GM19463 (cell line): ENCODE measurements at regions not wholly inside any gene's neighbourhood (a gene's known extent, or its start where the extent isn't known, plus 50 kb on each side); places are given as distances from the start of the nearest gene placed in this dataset.
A peak's percentile ranks its signal among the peaks of the same experiment; 100 is the strongest.

Experiments
- ATAC-seq: cut with Tn5 transposase; IDR thresholded peaks from one replicate; pipeline ENCODE4 v1.9.1; 2021; ENCODE audit warnings: mild to moderate bottlenecking, moderate library complexity; ENCODE audit not compliant: unreplicated experiment

- ATAC-seq, result no peak
These were observed 396.5 kb downstream of the ANXA1 start for GRCh38 chr9:73548201-73548600.

- ATAC-seq, result no peak
These were observed 398.3 kb downstream of the ANXA1 start for GRCh38 chr9:73549991-73550390.

GRCh38 chr9:73553295-73553694 lies 401.6 kb downstream of the ANXA1 start:
- ATAC-seq, result no peak

- no peak for ATAC-seq
These were observed 406.8 kb downstream of the ANXA1 start for GRCh38 chr9:73558471-73558870.

GRCh38 chr9:73565026-73565425 lies 413.4 kb downstream of the ANXA1 start:
- ATAC-seq, result no peak

- no peak for ATAC-seq
These were observed 414.3 kb downstream of the ANXA1 start for GRCh38 chr9:73565833-73566465.

- no peak for ATAC-seq
These were observed 415.0 kb downstream of the ANXA1 start for GRCh38 chr9:73566627-73567026.

GRCh38 chr9:73573235-73573634 lies 421.6 kb downstream of the ANXA1 start:
- no peak for ATAC-seq

GRCh38 chr9:73575101-73576060 lies 423.7 kb downstream of the ANXA1 start:
- no peak for ATAC-seq

- ATAC-seq, result no peak
These were observed 426.2 kb downstream of the ANXA1 start for GRCh38 chr9:73577848-73578247.

GRCh38 chr9:73579823-73580222 lies 428.2 kb downstream of the ANXA1 start:
- ATAC-seq, result no peak

- no peak for ATAC-seq
These were observed 431.9 kb downstream of the ANXA1 start for GRCh38 chr9:73583576-73583975.

GRCh38 chr9:73595036-73595545 lies 443.4 kb downstream of the ANXA1 start:
- no peak for ATAC-seq

GRCh38 chr9:73596321-73596720 lies 444.7 kb downstream of the ANXA1 start:
- ATAC-seq, result no peak

GRCh38 chr9:73597039-73597438 lies 445.4 kb downstream of the ANXA1 start:
- no peak for ATAC-seq

GRCh38 chr9:73597771-73598170 lies 446.1 kb downstream of the ANXA1 start:
- no peak for ATAC-seq

GRCh38 chr9:73609381-73609780 lies 457.7 kb downstream of the ANXA1 start:
- ATAC-seq, result no peak

GRCh38 chr9:73611032-73611431 lies 459.4 kb downstream of the ANXA1 start:
- no peak for ATAC-seq

GRCh38 chr9:73613092-73613701 lies 461.5 kb downstream of the ANXA1 start:
- no peak for ATAC-seq

GRCh38 chr9:73615557-73615956 lies 463.9 kb downstream of the ANXA1 start:
- ATAC-seq, result no peak

GRCh38 chr9:73617586-73617985 lies 465.9 kb downstream of the ANXA1 start:
- ATAC-seq, result no peak

- ATAC-seq, result peak; percentile 88
These were observed 489.3 kb downstream of the ANXA1 start for GRCh38 chr9:73640971-73641370.
